GM19239 (cell line): ENCODE measurements at regions not wholly inside any gene's neighbourhood (a gene's known extent, or its start where the extent isn't known, plus 50 kb on each side); places are given as distances from the start of the nearest gene placed in this dataset.
"Not testable (repeated sequence)": the region's sequence is repeated elsewhere in the genome, so short reads cannot be mapped to it uniquely, and the experiment has no call there.

ENCODE experiments used
- DNase-seq: peaks from one replicate; pipeline ENCODE4 v3.0.0; 2011; ENCODE audit warnings: low spot score; ENCODE audit not compliant: insufficient read length
- FAIRE-seq: peaks from 2 replicates; lab custom pipeline; 2011; peaks lifted over from hg19 to GRCh38; lab: Jason Lieb, UNC

DNA sequence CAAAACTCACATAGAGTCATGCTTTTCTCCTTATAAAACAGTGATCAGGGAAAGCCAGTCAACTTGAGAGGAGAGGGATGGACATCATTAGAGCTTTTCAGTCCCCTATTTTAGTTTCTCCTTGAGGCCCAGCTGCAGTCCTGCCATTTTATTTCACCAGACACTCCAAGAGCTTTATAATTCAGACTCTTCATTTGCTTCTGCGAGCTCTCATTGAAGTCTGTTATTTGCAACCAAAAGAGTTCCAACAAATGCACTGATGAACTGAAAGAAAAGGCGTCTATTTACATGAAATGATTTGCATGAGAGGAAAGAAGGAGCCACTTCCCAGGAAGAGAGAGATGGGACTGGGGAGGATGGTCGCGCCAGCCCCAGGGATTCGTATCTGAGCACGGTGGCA lies 86.8 kb downstream of the NDUFA12 start:
- no peak for FAIRE-seq
- DNase-seq = no peak

DNA sequence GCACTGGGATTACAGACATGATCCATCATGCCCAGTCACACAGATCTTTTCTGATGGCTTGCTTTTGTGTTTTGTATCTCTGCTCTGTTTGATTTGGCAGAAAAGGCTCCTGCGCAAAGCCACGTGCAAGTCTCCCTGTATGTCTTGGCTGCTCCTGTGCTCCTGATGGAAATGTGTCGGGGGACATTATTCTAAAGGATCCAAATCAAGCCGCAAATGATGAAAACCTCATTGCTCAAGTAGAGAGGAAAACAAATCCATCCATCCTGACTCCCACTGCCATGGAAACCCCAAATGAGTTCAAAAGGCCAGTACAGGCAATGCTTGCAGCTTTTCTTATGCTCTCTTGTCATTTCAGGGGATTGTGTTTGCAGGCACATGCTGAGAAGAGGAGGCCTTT lies 93.8 kb downstream of the NDUFA12 start:
- DNase-seq = no peak
- no peak for FAIRE-seq

DNA sequence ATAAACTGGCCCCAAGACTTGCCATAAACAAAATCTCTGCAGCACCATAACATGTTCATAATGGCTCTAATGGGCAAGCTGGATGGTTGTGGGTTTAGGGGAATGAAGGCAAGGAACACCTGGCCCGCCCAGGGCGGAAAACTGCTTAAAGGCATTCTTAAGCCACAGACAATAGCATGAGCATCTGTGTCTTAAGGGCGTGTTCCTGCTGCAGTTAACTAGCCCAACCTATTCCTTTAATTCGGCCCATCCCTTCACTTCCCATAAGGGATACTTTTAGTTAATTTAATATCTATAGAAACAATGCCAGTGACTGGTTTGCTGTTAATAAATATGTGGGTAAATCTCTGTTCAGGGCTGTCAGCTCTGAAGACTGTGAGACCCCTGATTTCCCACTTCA lies 97.7 kb downstream of the NDUFA12 start:
- not testable (repeated sequence) for FAIRE-seq

DNA sequence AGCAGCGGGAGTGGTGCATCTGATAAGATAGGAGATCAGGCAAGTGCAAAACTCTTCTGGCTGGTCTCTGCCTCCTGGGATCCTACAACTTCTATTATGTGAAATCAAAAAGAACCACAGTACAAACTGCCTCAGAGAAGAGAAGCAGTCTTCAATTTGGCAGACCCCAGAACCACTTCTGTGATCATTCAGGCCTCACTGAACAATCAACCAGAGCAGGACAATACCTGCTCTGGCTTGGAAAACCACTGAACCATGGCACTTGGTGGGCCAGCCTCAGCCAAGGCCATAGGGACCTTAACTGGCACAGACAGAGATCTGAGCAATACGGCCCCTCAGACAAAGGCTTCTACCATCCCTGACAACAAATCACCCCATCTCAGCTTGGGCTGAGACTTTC lies 103.0 kb downstream of the NDUFA12 start:
- DNase-seq = no peak
- FAIRE-seq = no peak

More for the DNA sequence above, 97.7 kb downstream of the NDUFA12 start:
- DNase-seq = not testable (repeated sequence)

DNA sequence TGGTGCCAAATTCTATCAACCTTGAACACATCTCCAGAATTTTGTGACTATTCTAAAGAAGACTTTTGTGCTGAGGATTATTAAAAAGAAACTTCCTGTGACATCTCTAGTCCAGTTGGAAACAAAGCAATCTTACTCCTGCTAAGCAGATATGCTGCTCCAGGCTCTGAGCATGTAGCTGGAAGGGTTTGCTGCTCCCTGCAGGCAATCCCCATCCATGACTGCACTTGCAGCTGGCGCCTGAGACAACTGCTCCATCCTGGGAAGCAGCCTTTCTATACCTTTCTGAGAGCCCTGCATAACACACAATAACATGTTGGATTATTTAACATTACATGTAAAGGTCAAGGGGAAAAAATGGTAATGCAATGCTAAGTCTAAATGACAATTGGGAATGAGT lies 105.1 kb downstream of the NDUFA12 start:
- DNase-seq (no peak), FAIRE-seq (no peak)

DNA sequence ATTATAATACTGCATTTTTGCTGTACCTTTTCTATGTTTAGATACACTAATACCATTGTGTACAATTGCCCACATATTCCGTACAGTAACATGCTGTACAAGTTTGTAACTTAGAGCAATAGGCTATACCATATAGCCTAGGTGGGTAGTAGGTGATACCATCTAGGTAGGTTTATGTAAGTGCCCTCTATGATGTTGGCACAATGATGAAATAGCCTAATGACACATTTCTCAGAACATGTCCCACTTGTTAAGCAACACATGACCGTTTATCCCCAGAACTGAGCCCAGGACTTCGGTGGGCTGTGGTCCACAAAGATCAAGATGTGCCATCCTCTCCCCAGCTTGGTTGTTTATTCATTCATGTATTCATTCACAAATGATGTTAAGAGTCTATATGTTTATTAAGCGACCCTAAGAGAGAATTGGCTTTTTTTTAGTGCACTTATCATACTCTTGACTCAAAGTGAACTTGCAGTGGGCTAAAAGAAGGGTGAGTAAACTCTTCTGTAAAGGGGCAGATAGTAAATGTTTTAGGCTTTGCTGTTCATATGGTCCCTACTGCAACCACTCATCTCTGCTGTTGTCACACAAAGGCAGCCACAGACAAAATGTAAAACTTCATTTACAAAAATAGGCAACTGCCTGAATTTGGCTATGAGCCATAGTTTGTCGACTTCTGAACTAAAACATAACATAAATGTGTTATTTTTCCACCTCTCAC lies 110.8 kb downstream of the NDUFA12 start:
- FAIRE-seq = no peak
- DNase-seq = no peak

DNA sequence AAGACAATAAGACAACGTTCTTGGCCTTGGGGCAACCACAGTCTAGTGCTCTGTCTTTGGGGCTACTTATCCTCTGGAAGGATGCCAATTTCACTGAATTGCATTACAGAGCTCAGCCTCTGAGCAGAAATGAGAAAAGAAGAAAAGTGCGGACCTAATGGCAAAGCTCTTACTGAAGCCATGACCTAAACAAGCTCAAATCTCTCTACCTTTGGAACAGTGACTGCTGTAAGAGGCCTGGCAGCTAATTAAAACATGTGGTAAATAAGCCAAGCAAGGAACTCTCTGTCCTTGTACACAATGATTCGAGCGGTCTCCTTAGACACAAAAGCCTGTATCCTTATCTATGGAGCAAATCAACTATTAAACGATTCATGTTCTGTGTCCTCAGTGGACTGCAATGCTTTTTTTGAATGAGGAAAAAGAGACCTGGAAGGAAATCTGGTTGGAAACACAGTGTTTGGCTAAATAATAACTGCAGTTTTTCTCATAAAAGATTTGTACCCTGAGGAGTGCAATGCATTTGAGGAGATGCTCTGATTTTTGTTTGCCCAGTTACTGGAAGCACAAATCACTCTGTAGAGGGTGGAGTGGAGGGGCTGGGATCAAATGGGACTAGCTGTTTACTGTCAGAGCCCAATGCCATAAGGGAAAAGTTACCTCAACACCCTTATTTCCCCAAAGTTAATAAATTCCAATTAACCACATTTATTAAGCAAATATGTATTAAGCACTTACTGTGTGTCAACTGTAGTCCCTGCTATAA lies 113.9 kb downstream of the NDUFA12 start:
- DNase-seq = no peak
- FAIRE-seq = no peak

DNA sequence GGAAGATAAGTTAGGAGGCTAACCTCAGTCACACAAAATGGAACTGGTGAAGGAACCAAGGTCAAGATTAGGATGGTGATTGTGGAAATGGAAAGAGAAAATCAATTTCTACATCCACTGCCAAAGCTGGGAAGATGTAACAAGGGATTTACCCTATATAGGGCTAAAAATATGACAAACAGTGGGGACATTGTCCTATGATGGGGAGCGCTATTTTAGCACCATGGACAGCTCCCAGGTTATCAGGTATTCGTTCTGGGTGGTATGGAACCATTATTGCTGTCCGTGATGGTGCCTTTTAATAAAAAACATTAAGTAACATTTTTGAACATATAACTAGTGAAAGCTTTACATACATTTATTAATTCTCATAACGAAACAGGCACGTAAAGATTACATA lies 124.0 kb downstream of the NDUFA12 start:
- FAIRE-seq (no peak), DNase-seq (no peak)

DNA sequence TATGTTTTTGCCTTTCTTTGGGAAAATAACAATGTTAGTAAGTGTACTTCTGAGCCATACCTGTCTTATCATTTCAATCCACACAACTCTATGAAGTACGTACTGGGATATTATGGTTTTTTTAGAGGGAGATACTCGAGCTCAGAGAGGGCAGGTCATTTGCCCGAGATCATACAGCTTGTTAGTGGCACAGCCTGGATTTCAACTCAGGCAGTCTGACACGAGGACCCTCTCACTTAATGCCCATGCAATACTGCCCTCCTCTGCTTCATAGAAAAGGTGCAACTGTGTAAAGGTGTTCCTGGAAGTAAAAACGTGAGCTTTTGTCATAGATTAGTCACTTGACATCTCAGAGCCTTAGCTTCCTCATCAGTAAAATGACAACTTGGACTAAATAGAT lies 128.0 kb downstream of the NDUFA12 start:
- peak; percentile 100 for FAIRE-seq
- DNase-seq = peak; percentile 48

DNA sequence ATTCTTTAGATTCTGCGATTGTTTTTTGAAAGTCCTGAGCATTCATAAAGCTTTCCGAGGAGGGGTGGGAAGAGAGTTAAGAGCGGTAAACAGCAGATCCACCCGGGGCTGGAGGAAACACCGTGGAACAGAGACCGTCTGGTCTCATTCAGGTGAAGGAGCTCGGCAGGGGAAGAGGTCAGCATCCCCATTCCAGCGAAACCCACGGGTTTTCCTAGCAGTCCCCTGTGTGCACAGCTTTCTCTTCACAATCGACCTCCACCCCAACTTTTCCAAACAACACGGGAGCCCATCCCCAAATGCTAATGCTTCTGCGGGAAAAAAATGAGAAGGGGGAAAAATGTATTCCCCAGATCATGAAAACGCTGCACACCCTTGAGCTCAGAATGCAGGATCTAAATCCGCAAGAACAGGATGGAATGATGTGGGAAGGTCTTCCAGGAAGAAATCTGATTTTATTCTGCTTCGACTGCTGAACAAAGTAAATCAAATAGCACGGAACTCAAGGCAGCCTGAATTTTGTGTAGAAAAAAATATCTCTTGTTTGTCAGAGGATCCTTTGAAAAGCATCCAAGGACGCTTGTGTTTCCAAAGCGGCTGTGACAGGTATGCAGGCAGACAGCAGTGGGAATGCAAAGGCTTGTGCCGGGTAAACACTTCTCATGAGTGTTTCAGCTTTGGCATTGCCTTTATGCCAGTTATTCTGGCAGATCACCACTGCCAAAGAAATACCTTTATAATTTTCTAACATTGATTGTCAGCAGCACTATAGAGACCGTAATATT lies 128.8 kb downstream of the NDUFA12 start:
- FAIRE-seq (peak; percentile 93), DNase-seq (no peak)

DNA sequence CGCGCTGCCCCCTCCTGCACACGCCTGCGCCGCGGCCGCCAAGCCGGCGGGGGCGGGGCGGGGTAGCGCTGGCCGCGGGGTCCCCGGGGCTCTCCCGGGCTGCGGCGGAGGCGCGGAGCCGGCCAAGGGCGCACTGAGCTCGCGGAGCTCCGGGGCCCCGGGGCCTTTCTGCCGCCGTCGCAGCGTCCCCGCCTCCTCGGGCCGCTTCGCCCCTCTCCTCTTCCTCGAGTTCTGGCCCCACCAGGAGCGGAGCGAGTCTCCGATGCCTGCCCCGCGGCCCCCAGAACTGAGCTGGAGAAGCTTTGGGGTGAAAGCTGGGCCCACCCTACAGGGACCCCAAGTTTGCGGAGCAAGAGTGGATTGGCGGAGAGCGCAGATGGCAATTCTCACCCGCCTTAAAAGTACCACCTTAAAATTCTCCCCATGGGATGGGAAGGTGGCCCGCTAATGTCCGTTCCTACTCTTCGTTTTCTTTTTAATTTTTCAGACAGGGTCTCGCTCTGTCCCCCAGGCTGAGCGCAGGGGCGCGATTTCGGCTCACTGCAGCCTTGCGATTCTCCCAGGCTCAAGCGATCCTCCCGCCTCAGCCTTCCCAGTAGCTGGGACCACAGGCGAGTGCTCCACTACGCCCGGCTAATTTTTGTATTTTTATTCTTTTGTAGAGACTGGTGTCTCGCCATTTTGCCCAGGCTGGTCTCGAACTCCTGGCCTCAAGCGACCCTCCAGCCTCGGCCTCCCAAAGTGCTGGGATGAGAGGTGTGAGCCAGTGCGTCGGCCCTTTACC lies 129.6 kb downstream of the NDUFA12 start:
- FAIRE-seq (peak; percentile 83), DNase-seq (no peak)

DNA sequence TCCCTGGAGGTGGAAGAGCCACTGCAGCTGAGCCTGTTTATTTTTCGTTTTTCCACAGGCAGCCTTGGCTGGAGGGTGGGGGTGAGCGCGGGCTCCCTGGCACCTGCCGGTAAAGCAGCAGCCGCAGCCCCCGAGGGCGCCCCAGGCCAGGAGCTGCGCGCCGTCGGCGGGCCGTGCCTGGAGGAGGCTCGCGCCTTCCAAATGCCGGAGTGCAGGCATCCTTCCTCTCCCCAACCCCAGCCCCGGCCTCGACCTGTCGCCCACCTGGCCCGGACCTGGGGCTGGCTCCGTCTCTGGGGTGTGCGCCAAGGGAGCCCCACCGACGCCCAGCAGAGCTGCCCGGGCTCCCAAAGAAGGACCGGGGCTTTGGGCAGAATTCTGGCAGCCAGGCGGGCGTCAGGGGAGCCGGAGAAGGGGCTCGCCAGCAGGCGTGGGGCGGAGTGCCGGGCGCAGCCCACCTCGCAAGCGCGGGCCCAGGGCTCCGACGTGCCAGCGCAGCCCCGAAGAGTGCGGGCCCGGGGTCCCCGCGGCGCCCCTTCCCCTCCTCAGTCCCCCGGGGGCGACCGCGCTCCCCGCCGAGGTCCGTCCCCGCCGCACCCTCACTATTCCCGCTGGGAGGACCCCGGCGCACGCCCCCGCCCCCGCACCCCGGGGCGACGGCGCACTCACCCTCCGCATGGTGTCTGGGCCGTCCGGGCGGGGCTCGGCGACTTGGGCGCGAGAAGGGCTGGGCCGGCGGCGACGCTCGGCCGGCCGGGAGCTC lies 130.3 kb downstream of the NDUFA12 start:
- DNase-seq = peak; percentile 75
- no peak for FAIRE-seq

DNA sequence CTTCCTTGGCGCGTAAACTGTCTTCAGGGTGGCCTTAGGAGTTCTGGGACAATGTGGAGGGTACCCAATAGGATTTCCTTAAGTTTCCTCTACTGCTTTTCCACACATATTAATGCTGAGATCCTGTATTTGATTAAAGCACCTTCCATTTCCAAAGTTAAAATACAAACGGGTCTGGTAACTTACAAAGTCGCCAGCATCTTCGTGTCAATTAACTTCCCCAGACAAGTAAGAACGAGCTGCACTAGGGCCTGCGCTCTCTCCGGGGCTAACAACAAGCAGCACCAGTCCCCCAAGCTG lies 130.9 kb downstream of the NDUFA12 start:
- DNase-seq (no peak), FAIRE-seq (peak; percentile 85)

DNA sequence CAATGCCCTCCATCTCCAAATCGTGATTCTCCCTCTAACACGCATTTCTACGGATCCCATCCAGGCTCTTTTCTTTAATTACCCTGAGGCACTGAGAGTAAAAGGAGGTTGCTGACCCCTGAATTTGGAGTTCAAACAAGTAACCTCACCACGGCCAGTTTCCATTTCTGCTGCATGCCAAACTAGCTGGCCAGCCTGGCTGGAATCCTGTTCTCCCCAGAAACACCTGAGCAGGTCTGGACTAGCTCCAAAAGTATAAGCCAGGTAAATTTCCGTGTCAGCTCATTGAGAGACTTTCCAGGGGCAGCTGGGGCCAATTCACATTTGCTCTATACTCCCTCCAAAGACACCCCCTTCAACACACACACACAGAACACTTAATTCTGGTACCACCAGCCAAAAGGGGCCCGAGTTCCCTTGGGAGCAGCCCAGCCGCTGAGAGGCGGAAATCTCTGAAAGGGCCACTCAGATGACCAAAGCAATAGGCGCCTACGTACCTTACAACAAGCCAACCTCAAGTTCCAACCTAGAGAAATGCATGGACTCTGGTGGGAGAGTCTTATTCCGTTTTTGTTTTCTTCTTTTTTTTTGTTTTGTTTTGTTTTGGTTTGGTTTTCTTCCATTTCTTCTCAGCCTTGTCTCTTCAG lies 131.4 kb downstream of the NDUFA12 start:
- FAIRE-seq = peak; percentile 78
- DNase-seq = no peak

DNA sequence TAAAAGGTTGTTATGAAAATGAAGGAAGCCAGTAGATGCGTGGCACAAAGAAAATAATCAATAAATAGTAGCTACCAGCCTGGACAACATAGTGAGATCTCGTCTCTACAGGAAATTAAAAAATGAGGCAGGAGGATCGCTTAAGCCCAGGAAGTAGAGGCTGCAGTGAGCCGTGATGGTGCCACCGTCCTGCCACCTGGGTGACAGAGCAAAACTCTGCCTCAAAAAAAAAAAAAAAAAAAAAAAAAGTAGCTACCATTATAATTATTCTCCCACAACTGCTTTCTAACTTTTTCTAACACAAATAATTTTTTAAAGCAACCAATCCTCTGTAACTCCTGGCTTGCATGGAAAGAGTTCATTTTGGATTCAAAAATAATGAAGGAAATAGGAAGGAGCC lies 133.0 kb downstream of the NDUFA12 start:
- FAIRE-seq (peak; percentile 11), DNase-seq (no peak)

DNA sequence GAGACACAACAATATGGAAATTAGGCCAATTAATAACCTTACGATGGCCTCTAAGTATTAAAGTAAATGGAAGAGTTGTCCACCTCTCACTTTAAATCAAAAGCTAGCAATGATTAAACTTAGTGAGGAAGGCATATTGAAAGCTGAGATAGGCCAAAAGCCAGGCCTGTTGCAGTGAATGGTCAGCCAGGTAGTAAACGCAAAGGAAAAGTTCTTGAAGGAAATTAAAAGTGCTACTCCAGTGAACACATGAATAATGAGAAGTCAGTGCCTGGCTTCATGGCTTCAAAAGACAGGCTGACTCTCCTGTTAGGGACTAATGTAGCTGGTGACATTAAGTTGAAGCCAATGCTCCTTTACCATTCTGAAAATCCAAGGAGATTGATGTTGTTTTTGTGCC lies 135.3 kb downstream of the NDUFA12 start:
- DNase-seq = no peak
- no peak for FAIRE-seq

DNA sequence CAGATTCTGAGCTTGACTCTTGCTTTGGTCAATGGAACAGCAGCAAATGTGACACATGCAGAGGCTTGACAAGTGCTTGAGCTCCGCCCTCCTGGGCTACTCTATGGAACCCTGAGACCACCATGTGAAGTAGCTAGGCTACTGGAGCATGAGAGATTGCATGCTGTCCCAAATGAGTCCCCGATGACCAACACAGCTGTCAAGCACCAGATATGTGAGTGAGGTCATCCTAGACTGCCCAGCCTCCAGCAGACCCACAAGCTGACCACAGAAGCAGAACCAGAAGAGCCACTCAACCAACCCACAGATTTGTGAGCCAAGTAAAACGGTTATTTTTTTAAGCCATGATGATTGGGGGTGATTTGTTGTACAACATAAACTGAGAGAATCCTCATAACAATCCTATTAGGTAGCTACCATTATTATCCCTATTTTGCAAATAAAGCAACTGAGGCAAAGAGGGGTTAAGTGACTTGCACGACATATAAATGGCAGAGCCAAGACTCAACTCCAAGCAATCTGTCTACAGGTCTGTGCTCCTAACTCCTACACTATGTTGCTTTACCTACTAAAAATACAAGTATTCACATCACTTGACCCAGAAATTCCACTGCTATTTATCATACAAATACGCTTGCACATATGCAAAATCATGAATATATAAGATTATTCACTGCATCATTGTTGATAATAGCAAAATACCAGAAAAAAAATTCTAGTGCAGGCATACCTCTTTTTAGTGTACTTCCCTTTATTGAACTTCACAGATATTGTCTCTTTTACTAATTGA lies 136.2 kb downstream of the NDUFA12 start:
- FAIRE-seq (no peak), DNase-seq (no peak)

DNA sequence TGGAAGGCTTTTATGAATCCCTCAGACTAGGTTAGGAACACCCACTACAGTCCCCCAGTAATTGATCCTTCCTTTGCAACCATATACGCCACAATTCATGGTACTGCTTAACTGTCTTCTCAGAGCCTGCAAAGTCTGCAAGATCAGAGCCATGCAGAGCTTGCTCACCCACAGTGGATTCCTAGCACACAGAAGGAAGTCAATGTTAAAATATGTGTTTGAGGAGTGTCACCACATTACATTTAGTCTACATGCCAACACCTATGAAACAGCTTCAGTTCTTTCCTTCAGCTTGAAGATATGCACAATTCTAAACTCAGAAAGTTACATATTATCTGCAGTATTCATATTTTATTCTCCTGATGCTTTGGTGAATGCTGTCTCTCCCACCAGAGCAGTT lies 138.5 kb downstream of the NDUFA12 start:
- DNase-seq (no peak), FAIRE-seq (no peak)
